Kidney epithelial cell (primary cell): ENCODE measurements at regions not wholly inside any gene's neighbourhood (a gene's known extent, or its start where the extent isn't known, plus 50 kb on each side); places are given as distances from the start of the nearest gene placed in this dataset.

Source experiments
- DNase-seq: peaks from one replicate; pipeline ENCODE4 v3.0.0-alpha.2; 2010; ENCODE audit warnings: low read depth
- H3K27me3 ChIP-seq: 2 replicates; pipeline ENCODE4 v1.6.0; 2011; ENCODE audit warnings: low read length; ENCODE audit not compliant: control insufficient read depth, insufficient read depth
- H3K36me3 ChIP-seq: 2 replicates; pipeline ENCODE4 v1.5.1; 2011; ENCODE audit warnings: low read length; ENCODE audit not compliant: control insufficient read depth, insufficient read depth
- H3K4me3 ChIP-seq: 2 replicates; pipeline ENCODE4 v1.5.1; 2011; ENCODE audit warnings: low read depth, mild to moderate bottlenecking, control low read depth, low read length
- CTCF ChIP-seq: IDR thresholded peaks from 2 replicates; pipeline ENCODE4 v1.5.1; 2011; ENCODE audit warnings: mild to moderate bottlenecking, moderate library complexity, low read length, control low read depth, inconsistent platforms; ENCODE audit not compliant: insufficient read depth, poor library complexity, severe bottlenecking

DNA sequence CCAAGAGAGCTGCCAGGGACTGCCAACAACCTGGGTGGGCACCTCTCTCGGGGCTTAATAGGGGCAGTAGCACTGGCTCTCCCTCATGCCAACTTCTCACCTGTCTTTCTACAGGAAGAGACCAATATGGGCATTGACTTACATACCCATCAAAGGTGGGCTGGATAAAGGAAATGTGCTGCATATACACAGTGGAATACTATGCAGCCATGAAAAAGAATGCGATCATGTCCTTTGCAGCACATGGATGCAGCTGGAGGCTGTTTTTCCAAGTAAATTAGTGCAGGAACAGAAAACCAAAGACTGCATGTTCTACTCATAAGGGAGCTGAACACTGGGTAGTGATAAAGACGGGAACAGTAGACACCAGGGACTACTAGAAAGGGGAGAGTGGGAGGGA, 172.5 kb downstream of the URB2 start:
- no peak for DNase-seq
- no peak for TF ChIP-seq CTCF
- H3K27me3 ChIP-seq, result no peaks in the 10 kb centered on the region
- H3K36me3 ChIP-seq, result no peaks in the 10 kb centered on the region
- no peak overlapping the region for H3K4me3 ChIP-seq

- peak; percentile 18 for DNase-seq
- H3K4me3 ChIP-seq, result no peak overlapping the region
- H3K27me3 ChIP-seq, result no peaks in the 10 kb centered on the region
- no peaks in the 10 kb centered on the region for H3K36me3 ChIP-seq
- no peak for TF ChIP-seq CTCF
Measured at GRCh38 chr1:229803626-229804217, 177.7 kb downstream of the URB2 start.

DNA sequence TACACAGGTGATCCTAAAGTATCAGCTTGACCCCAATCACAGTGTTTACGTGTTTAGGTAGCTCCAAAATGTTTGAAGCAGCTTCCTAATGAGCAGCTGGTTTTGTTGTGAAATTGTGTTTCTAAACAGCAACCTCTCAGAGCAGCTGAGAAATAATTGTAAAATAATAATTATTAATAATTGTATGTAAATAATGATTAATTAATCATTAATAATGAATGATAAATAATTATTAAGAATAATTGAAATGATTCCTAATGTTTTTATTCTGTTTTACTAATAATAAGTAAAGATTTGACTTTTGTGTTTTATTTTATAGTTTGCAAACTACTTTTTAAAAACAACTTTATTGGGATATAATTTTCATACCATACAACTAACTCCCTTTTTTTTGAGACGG, 182.2 kb downstream of the URB2 start:
- no peaks in the 10 kb centered on the region for H3K36me3 ChIP-seq
- DNase-seq, result no peak
- H3K27me3 ChIP-seq, result no peaks in the 10 kb centered on the region
- TF ChIP-seq CTCF, result no peak
- no peak overlapping the region for H3K4me3 ChIP-seq

DNA sequence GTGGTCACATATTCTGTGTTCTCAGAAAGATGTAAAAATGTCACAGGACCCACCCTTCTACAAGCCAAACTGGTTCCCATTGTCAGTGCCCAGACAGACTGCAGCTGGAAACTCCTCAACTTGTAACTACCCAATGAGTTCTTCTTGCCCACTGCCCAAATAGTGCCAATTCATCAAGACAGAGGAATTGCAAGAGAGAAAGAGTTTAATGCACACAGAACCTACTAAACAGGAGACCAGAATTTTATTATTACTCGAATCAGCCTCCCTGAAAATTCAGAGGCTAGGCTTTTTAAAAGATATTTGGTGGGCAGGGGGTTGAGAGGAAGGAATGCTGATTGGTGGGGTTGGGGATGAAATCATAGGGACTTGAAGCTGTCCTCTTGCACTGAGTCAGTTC, 184.1 kb downstream of the URB2 start:
- H3K36me3 ChIP-seq, result no peaks in the 10 kb centered on the region
- no peak for TF ChIP-seq CTCF
- H3K4me3 ChIP-seq, result no peak overlapping the region
- H3K27me3 ChIP-seq, result no peaks in the 10 kb centered on the region
- no peak for DNase-seq

- no peak for DNase-seq
- Histone ChIP-seq H3K36me3 (no peaks in the 10 kb centered on the region), H3K27me3 (no peaks in the 10 kb centered on the region), H3K4me3 (no peak overlapping the region)
- no peak for TF ChIP-seq CTCF
Measured at GRCh38 chr1:229810961-229811360, 184.9 kb downstream of the URB2 start.

DNA sequence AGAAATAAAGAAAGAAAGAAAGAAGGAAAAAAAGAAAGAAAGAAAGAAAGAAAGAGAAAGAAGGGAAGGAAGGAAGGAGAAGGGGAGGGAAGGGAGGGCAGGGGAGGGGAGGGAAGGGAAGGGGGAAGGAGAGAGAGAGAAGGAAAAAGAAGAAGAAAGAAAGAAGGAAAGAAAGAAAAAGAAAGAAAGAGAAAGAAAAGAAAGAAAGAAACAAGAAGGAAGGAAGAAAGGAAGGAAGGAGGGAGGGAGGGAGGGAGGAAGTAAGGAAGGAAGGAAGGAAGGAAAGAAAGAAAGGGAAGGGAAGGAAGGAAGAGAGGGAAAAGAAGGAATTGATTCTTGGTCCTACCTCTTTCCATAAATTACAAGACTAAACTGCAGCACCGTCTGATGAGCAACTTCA, 186.1 kb downstream of the URB2 start:
- peaks cover 4% of the 10 kb centered on the region for H3K27me3 ChIP-seq
- H3K36me3 ChIP-seq, result no peaks in the 10 kb centered on the region
- no peak for TF ChIP-seq CTCF
- no peak overlapping the region for H3K4me3 ChIP-seq
- no peak for DNase-seq
